SK-N-SH (cell line): ENCODE measurements at regions not wholly inside any gene's neighbourhood (a gene's known extent, or its start where the extent isn't known, plus 50 kb on each side); places are given as distances from the start of the nearest gene placed in this dataset.

ENCODE experiments used
- CTCF ChIA-PET: fragments of 300-600, 350-600 bp; formaldehyde crosslinking; extraction: SDS; loops from one replicate; lab custom pipeline; 2021; lab: Yijun Ruan, JAX
- POLR2A ChIA-PET: fragments of 350-600 bp; sonication (Branson Sonifier 250); formaldehyde crosslinking; extraction: SDS; loops from one replicate; lab custom pipeline; 2020; ENCODE audit warnings: antibody characterized with exemption, inconsistent platforms; lab: Yijun Ruan, JAX
- DNase-seq: peaks from one replicate; pipeline ENCODE4 v3.0.0; 2012
- H2AFZ ChIP-seq: fragments of 200-600 bp; sonication (generic); 2 replicates; pipeline ENCODE4 v1.8.1; 2016; ENCODE audit warnings: antibody characterized with exemption, mild to moderate bottlenecking, low read depth
- H3F3A ChIP-seq: fragments of 200-600 bp; sonication (generic); replicated peaks from 2 replicates; pipeline ENCODE3; 2016; ENCODE audit warnings: antibody characterized with exemption, mild to moderate bottlenecking; ENCODE audit not compliant: insufficient read depth
- H3K27ac ChIP-seq, 2 experiments: fragments of 200-500 bp in 1 of 2; fragments of 200-600 bp in 1 of 2; sonication (Bioruptor generic) in 1 of 2; sonication (generic), shearing (Covaris generic) in 1 of 2; 2 replicates each; pipeline versions ENCODE4 v1.5.1 to v1.6.1; 2014 to 2016; ENCODE audit warnings: low read depth in 2 of 2, inconsistent platforms in 1 of 2, low read length in 1 of 2, mild to moderate bottlenecking in 1 of 2, mixed read lengths in 1 of 2
- H3K27me3 ChIP-seq: fragments of 200-600 bp; sonication (generic), shearing (Covaris generic); 2 replicates; pipeline ENCODE4 v1.6.1; 2016; ENCODE audit warnings: mixed run types; ENCODE audit not compliant: insufficient read depth
- H3K36me3 ChIP-seq, 2 experiments: fragments of 200-500 bp in 1 of 2; fragments of 200-600 bp in 1 of 2; sonication (Bioruptor generic) in 1 of 2; sonication (generic) in 1 of 2; replicated peaks in 1 of 2; 2 replicates each; pipeline versions ENCODE3 to v1.5.1; 2014 to 2016; ENCODE audit warnings: low read length in 1 of 2, mild to moderate bottlenecking in 1 of 2; ENCODE audit not compliant: insufficient read depth in 2 of 2, control insufficient read depth in 1 of 2
- H3K4me1 ChIP-seq, 2 experiments: fragments of 200-500 bp in 1 of 2; fragments of 200-600 bp in 1 of 2; sonication (Bioruptor generic) in 1 of 2; sonication (generic), shearing (Covaris generic) in 1 of 2; 2 replicates each; pipeline versions ENCODE4 v1.5.1 to v1.6.1; 2014 to 2016; ENCODE audit warnings: low read depth in 1 of 2, low read length in 1 of 2, mixed run types in 1 of 2; ENCODE audit not compliant: insufficient read depth in 2 of 2, control insufficient read depth in 1 of 2
- H3K4me2 ChIP-seq: fragments of 200-600 bp; sonication (generic), shearing (Covaris generic); 2 replicates; pipeline ENCODE4 v1.6.1; 2017; ENCODE audit warnings: mixed run types
- H3K4me3 ChIP-seq, 2 experiments: fragments of 200-500 bp in 1 of 2; fragments of 200-600 bp in 1 of 2; sonication (Bioruptor generic) in 1 of 2; sonication (generic), shearing (Covaris generic) in 1 of 2; 2 replicates each; pipeline versions ENCODE4 v1.5.1 to v1.8.1; 2014 to 2016; ENCODE audit warnings: low read depth in 2 of 2, inconsistent platforms in 1 of 2, low read length in 1 of 2, mild to moderate bottlenecking in 1 of 2, mixed read lengths in 1 of 2, moderate library complexity in 1 of 2
- H3K79me2 ChIP-seq: fragments of 200-600 bp; sonication (generic); 2 replicates; pipeline ENCODE4 v1.8.1; 2017; ENCODE audit warnings: mild to moderate bottlenecking; ENCODE audit not compliant: insufficient read depth
- H3K9ac ChIP-seq: fragments of 200-600 bp; sonication (generic); 2 replicates; pipeline ENCODE4 v1.6.1; 2017; ENCODE audit warnings: mixed run types
- H3K9me2 ChIP-seq: fragments of 200-600 bp; sonication (generic); 2 replicates; pipeline ENCODE4 v1.6.1; 2017; ENCODE audit warnings: mixed run types
- H3K9me3 ChIP-seq: fragments of 200-600 bp; sonication (generic); 2 replicates; pipeline ENCODE4 v1.6.1; 2017; ENCODE audit warnings: mixed run types, mild to moderate bottlenecking, moderate library complexity
- H4K20me1 ChIP-seq: fragments of 200-600 bp; sonication (generic); 2 replicates; pipeline ENCODE4 v1.6.1; 2017; ENCODE audit warnings: mild to moderate bottlenecking, mixed run types; ENCODE audit not compliant: insufficient read depth
- CHD2 ChIP-seq: fragments of 150-350 bp; IDR thresholded peaks from 2 replicates; pipeline ENCODE4 v1.6.1; 2018; ENCODE audit warnings: low read length; ENCODE audit not compliant: partially characterized antibody
- ELF1 ChIP-seq: IDR thresholded peaks from 2 replicates; pipeline ENCODE4 v1.4.0; 2012
- EZH2phosphoT487 ChIP-seq: fragments of 200-600 bp; sonication (generic); IDR thresholded peaks from 2 replicates; pipeline ENCODE4 v1.6.1; 2017; ENCODE audit warnings: low read depth, mixed run types, mild to moderate bottlenecking, antibody characterized with exemption, moderate library complexity, borderline replicate concordance
- GATA2 ChIP-seq: sonication (generic); formaldehyde crosslinking; IDR thresholded peaks from 2 replicates; pipeline ENCODE4 v1.5.0; 2020; ENCODE audit warnings: mild to moderate bottlenecking, missing genetic modification reagents
- JUND ChIP-seq: IDR thresholded peaks from 2 replicates; pipeline ENCODE4 v1.4.0; 2012
- MEF2A ChIP-seq: IDR thresholded peaks from 2 replicates; pipeline ENCODE4 v1.4.0; 2012; ENCODE audit warnings: low read depth, borderline replicate concordance
- NFIC ChIP-seq: IDR thresholded peaks from 2 replicates; pipeline ENCODE4 v1.4.0; 2012; ENCODE audit warnings: borderline replicate concordance
- NRF1 ChIP-seq: IDR thresholded peaks from 2 replicates; pipeline ENCODE4 v1.6.1; 2012; ENCODE audit warnings: low read depth, mild to moderate bottlenecking, low read length
- RFX5 ChIP-seq: IDR thresholded peaks from 2 replicates; pipeline ENCODE4 v1.6.1; 2012; ENCODE audit warnings: mild to moderate bottlenecking, improper control_type of control experiment, low read length
- SMC3 ChIP-seq: IDR thresholded peaks from 2 replicates; pipeline ENCODE4 v1.6.1; 2012; ENCODE audit warnings: low read depth, low read length, improper control_type of control experiment
- TAF1 ChIP-seq: IDR thresholded peaks from 2 replicates; pipeline ENCODE4 v1.6.1; 2012; ENCODE audit warnings: low read depth, mild to moderate bottlenecking, low read length, moderate library complexity, borderline replicate concordance
- TEAD4 ChIP-seq: IDR thresholded peaks from 2 replicates; pipeline ENCODE4 v1.4.0; 2012; ENCODE audit warnings: mild to moderate bottlenecking, borderline replicate concordance; ENCODE audit not compliant: insufficient read depth
- YY1 ChIP-seq: IDR thresholded peaks from 2 replicates; pipeline ENCODE4 v1.4.0; 2012; ENCODE audit warnings: low read depth, mild to moderate bottlenecking
- WGBS: methylation state at CpG from one replicate; pipeline ENCODE4 v1.1.6; 2017; ENCODE audit warnings: low lambda C conversion rate; 5-methylcytosine and 5-hydroxymethylcytosine counted together
- TF ChIP-seq, protein P1 (sequence below): IDR thresholded peaks from 2 replicates; pipeline ENCODE4; 2012
- TF ChIP-seq, protein P2 (sequence below): IDR thresholded peaks from 2 replicates; pipeline ENCODE4 v1.6.1; 2012; ENCODE audit warnings: mild to moderate bottlenecking, low read depth, low read length, moderate library complexity
- TF ChIP-seq, protein P3 (sequence below): IDR thresholded peaks from 2 replicates; pipeline ENCODE4 v1.4.0; 2012; ENCODE audit warnings: low read depth, borderline replicate concordance
- TF ChIP-seq, protein P4 (sequence below): IDR thresholded peaks from 2 replicates; pipeline ENCODE4 v1.4.0; 2012; ENCODE audit warnings: low read depth, borderline replicate concordance
- TF ChIP-seq, protein P5 (sequence below): fragments of 150-350 bp; IDR thresholded peaks from 2 replicates; pipeline ENCODE4 v1.6.1; 2017; ENCODE audit warnings: antibody characterized with exemption, low read length, low read depth, borderline replicate concordance

DNA sequence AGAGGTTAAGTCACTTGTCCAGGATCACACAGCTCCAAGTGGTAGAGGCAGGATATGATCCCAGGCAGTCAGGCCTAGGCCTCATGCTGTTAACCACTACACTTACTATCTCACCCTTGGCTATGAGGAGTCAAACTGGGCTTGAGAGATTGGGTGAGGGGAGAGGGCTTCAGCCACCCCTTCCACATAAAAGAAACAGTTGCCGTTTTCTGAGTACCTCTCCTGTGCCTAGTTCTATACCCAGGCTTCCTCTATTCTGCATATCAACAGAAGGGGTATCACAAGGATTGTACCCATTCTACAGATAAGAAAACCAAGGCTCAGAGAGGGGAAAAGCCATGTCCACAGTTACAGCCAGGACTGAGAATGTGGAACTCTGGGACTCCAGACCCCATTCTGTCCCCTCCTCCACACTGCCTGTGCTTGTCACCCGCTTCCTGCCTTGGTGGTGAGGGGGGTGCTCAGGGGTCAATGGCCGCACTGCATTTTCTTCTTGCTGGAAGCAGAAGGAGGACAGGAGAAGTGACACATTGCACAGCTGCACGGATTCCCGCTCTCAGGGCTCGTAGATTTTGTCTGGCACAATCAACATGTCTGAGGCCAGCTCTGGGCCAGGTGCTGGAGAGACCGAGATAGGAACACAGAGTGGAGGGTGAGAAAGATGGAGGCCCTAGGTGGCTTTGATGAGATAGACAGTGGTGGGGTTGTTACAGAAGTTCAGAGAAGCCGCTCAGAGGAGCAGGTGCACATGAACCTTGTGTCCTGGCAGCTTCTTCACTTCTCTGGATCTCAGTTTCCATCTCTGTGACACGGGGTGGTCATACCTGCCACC lies 108.4 kb upstream of the PTPN1 start:
- H2AFZ ChIP-seq, result no peak overlapping the region
- ChIA-PET CTCF (interaction anchor here (1.1 to 1.9 kb wide), 2 partner anchors 216 to 222 kb away, joined by 3 to 5 read pairs; no protein-coding TSS in a partner anchor), POLR2A (no interaction called here)
- no peak for DNase-seq
- H3K27ac ChIP-seq, result no peak overlapping the region
- H3K27me3 ChIP-seq, result no peaks in the 10 kb centered on the region
- H4K20me1 ChIP-seq, result no peaks in the 10 kb centered on the region
- TF ChIP-seq, protein P1, sequence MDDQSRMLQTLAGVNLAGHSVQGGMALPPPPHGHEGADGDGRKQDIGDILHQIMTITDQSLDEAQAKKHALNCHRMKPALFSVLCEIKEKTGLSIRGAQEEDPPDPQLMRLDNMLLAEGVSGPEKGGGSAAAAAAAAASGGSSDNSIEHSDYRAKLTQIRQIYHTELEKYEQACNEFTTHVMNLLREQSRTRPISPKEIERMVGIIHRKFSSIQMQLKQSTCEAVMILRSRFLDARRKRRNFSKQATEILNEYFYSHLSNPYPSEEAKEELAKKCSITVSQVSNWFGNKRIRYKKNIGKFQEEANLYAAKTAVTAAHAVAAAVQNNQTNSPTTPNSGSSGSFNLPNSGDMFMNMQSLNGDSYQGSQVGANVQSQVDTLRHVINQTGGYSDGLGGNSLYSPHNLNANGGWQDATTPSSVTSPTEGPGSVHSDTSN, result no peak
- no peak for TF ChIP-seq YY1
- no peak for TF ChIP-seq JUND
- no peak for TF ChIP-seq NFIC
- no peak for TF ChIP-seq EZH2phosphoT487
- no peak for TF ChIP-seq SMC3
- no peak for TF ChIP-seq NRF1
- TF ChIP-seq ELF1, result no peak
- TF ChIP-seq, protein P2, sequence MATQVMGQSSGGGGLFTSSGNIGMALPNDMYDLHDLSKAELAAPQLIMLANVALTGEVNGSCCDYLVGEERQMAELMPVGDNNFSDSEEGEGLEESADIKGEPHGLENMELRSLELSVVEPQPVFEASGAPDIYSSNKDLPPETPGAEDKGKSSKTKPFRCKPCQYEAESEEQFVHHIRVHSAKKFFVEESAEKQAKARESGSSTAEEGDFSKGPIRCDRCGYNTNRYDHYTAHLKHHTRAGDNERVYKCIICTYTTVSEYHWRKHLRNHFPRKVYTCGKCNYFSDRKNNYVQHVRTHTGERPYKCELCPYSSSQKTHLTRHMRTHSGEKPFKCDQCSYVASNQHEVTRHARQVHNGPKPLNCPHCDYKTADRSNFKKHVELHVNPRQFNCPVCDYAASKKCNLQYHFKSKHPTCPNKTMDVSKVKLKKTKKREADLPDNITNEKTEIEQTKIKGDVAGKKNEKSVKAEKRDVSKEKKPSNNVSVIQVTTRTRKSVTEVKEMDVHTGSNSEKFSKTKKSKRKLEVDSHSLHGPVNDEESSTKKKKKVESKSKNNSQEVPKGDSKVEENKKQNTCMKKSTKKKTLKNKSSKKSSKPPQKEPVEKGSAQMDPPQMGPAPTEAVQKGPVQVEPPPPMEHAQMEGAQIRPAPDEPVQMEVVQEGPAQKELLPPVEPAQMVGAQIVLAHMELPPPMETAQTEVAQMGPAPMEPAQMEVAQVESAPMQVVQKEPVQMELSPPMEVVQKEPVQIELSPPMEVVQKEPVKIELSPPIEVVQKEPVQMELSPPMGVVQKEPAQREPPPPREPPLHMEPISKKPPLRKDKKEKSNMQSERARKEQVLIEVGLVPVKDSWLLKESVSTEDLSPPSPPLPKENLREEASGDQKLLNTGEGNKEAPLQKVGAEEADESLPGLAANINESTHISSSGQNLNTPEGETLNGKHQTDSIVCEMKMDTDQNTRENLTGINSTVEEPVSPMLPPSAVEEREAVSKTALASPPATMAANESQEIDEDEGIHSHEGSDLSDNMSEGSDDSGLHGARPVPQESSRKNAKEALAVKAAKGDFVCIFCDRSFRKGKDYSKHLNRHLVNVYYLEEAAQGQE, result no peak
- no peak for TF ChIP-seq CHD2
- TF ChIP-seq, protein P3, sequence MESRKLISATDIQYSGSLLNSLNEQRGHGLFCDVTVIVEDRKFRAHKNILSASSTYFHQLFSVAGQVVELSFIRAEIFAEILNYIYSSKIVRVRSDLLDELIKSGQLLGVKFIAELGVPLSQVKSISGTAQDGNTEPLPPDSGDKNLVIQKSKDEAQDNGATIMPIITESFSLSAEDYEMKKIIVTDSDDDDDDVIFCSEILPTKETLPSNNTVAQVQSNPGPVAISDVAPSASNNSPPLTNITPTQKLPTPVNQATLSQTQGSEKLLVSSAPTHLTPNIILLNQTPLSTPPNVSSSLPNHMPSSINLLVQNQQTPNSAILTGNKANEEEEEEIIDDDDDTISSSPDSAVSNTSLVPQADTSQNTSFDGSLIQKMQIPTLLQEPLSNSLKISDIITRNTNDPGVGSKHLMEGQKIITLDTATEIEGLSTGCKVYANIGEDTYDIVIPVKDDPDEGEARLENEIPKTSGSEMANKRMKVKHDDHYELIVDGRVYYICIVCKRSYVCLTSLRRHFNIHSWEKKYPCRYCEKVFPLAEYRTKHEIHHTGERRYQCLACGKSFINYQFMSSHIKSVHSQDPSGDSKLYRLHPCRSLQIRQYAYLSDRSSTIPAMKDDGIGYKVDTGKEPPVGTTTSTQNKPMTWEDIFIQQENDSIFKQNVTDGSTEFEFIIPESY, result no peak
- TF ChIP-seq TAF1, result no peak
- TF ChIP-seq, protein P4, sequence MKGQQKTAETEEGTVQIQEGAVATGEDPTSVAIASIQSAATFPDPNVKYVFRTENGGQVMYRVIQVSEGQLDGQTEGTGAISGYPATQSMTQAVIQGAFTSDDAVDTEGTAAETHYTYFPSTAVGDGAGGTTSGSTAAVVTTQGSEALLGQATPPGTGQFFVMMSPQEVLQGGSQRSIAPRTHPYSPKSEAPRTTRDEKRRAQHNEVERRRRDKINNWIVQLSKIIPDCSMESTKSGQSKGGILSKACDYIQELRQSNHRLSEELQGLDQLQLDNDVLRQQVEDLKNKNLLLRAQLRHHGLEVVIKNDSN, result no peak
- TF ChIP-seq, protein P5, sequence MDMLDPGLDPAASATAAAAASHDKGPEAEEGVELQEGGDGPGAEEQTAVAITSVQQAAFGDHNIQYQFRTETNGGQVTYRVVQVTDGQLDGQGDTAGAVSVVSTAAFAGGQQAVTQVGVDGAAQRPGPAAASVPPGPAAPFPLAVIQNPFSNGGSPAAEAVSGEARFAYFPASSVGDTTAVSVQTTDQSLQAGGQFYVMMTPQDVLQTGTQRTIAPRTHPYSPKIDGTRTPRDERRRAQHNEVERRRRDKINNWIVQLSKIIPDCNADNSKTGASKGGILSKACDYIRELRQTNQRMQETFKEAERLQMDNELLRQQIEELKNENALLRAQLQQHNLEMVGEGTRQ, result no peak
- TF ChIP-seq MEF2A, result no peak
- no peak for TF ChIP-seq GATA2
- TF ChIP-seq RFX5, result no peak
- TF ChIP-seq TEAD4, result no peak
- no peaks in the 10 kb centered on the region for H3K9me2 ChIP-seq
- H3K4me2 ChIP-seq, result no peak overlapping the region
- H3K4me1 ChIP-seq, result no peaks in the 10 kb centered on the region; a peak in 1 of 4 replicates
- H3K36me3 ChIP-seq, result no peaks in the 10 kb centered on the region
- 96% methylated on average over 7 of the region's 9 CpGs for WGBS
- H3F3A ChIP-seq, result no peaks in the 10 kb centered on the region
- H3K9me3 ChIP-seq, result no peaks in the 10 kb centered on the region
- H3K9ac ChIP-seq, result no peak overlapping the region
- no peak overlapping the region for H3K4me3 ChIP-seq
- H3K79me2 ChIP-seq, result no peaks in the 10 kb centered on the region
